GM18519 (cell line): ENCODE measurements at regions not wholly inside any gene's neighbourhood (a gene's known extent, or its start where the extent isn't known, plus 50 kb on each side); places are given as distances from the start of the nearest gene placed in this dataset.

ENCODE experiments used
- ATAC-seq: cut with Tn5 transposase; IDR thresholded peaks from one replicate; pipeline ENCODE4 v1.9.1; 2021; ENCODE audit warnings: mild to moderate bottlenecking, moderate library complexity; ENCODE audit not compliant: unreplicated experiment, low FRiP score

DNA sequence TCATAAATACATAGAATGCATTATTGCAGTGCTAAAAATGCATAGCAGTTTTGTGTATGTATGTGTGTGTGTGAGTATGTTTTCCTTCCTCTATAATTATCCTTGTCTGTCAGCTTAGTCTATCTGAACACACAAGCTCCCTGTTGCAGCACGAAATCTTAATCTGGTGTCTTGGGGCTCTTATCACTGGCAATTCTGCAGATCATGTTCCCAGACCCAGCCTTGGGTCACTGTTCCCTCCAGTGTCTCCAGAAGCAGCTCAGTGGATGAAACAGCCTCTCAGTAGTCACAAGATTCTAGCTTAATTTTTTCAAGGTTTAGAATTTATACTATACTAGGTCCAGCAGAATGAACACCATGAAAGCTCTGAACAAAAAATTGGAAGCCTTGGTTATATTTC, 777.9 kb downstream of the MRPL39 start:
- no peak for ATAC-seq

GRCh38 chr21:24826822-24827221, 780.5 kb downstream of the MRPL39 start:
- ATAC-seq: peak; percentile 50

DNA sequence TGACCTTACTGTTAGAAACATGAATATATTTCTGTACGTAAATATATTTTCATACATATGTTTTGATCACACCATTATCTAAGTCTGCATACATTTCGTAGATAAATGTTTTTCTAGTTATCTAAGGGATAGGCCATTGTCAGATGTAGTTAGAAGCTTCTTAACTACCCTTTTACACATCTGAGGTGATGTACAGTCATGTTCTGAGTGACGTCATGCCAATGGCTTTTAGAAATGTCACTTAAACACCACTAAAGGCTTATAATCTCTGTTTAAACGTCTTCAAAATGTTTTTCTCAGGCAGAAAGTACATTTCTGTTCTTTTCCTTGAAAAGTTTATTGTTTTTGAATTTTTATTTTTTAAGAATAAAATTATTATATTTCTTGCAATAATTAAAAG, 781.9 kb downstream of the MRPL39 start:
- no peak for ATAC-seq

- ATAC-seq: no peak
Observed at GRCh38 chr21:24824209-24824608, 783.1 kb downstream of the MRPL39 start.

GRCh38 chr21:24823247-24823646, 784.0 kb downstream of the MRPL39 start:
- ATAC-seq: no peak

DNA sequence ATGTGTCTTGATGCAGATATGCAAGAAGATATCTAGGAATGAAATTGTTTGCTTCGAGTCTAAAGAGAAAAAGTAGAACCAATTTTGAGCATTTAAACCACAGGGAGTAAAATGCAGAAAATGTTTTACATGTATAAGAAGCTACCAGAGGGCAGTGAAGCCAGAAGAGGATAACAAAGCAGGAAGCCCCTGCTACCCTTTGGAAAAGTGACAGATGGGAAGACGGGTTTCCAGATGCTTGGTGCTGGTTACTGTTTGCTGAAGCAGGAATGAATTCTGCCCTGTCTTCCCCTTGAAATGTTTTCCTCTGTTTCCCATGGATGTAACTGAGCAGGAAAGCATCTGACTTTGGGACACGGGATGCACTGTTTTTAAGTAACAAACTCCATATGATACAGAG, 822.2 kb downstream of the MRPL39 start:
- ATAC-seq: no peak

DNA sequence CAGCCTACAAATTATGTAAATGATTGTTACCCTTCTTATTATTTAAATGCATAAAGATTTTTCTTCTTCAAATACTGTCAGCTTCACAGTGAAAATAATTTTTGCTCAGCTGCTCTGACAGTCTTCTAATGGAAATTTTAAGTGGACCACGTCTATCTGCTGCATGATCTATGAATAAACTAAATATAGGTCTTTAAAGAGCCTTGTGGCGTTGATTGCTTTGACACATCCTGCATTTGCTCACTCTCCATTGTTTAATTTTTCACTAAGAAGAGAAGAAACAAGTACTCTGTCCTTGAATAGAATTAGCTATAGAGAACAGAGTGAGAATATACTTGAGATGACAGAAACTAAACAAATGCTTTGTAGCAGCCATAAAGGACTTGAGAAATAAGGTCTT, 826.1 kb downstream of the MRPL39 start:
- ATAC-seq: no peak

DNA sequence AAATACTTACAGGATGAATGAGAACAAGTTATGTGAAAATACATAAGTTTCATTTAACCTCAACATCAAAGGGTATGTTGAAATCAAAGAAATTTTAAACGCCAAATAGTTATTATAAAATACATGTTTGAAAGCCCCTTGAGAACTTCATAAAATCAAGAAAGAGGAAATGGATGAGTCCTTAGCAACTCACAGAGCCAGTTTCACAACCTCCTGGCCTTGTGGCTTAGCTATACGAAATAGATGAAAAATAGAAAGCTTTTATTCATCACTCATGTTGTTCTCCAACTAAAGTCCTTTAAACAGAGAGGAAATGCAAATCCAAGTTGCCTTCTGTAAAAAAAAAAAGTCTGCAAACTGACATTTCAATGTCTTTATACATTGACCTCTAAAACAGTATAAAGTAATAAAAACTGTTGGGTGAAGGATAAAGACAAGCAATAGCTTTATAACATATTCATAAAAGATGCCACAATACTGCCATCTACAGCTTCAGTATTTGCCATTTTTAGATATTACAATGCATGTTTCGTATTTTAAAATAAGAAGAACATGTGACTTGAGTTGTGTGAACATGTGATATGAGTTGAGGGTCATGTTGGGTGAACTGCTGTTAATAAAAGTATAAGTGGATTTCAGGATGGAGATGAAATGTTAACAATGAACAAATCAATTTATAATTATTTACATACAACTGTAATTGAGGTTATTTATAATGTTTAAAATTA, 847.8 kb downstream of the MRPL39 start:
- no peak for ATAC-seq

DNA sequence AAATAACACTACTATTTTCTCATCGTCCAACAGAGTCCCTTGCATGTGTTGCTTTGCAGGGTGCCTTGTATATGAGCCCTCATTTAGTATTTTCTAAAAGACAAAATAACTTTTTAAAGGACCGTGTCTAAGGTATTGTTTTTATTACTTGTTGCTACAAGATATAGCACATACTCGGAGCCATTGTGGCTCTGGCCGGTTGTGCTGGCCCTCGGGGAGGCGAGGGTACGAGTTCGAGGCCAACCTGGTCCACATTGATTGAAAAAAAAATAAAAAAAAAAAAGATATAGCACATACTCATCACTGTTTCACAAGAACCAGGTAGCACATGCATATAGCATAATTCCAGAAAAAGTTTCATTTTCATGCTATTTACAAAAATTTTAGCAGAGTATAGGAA, 869.2 kb downstream of the MRPL39 start:
- ATAC-seq: no peak

- no peak for ATAC-seq
Observed at GRCh38 chr21:24737296-24737850, 869.9 kb downstream of the MRPL39 start.

DNA sequence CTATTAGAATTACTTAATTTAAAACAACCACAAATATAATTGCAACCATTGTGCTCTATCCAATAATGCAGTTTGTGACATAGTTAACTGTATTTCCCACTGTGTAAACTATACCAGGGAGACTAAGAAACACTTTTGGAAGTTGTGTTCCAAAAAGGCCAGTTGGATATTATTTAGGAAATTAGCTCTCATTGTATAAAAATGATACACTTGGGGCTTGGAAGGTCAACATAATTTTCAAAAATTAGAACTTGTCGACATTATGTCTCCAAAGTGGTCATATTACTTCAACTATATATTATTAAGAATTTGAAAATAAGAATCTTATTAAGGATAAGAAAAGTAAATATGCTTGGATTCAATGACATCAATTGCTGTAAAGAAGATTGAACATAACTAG, 876.6 kb downstream of the MRPL39 start:
- no peak for ATAC-seq

GRCh38 chr21:24729568-24729967, 877.7 kb downstream of the MRPL39 start:
- ATAC-seq: no peak

GRCh38 chr21:24727803-24728440, 879.4 kb downstream of the MRPL39 start:
- no peak for ATAC-seq

DNA sequence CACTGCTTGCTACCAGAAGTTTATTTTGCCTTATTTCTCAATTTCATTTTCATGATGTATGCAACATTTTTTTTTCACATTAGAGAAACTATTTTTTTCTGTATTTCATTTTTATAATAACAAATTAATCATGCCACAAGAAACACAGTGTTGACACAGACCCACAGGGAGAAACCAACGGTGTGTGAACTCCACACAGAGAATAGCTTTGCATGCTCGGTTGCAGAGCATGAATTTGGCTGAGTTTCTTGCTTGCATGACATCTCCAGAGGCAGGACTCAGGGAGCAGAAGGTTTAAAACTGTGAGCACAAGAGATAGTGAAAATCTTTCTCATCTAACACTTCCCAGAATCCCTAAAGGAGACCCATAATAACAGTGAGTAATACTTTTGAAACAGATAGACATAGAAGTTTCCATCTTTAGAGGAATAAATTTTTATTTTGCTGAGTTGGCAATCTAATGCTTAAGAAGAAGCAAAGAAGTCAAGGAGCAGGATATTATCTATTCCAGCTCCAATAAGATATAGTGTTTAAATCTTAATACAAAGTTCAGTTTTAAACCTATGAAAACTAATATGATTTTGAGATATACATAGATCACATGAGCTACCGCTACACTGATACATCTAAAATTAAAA, 890.9 kb downstream of the MRPL39 start:
- no peak for ATAC-seq

- no peak for ATAC-seq
Observed at GRCh38 chr21:24714646-24715200, 892.6 kb downstream of the MRPL39 start.

- ATAC-seq: no peak
Observed at GRCh38 chr21:24705201-24705600, 902.1 kb downstream of the MRPL39 start.

GRCh38 chr21:24693779-24694178, 913.5 kb downstream of the MRPL39 start:
- no peak for ATAC-seq

DNA sequence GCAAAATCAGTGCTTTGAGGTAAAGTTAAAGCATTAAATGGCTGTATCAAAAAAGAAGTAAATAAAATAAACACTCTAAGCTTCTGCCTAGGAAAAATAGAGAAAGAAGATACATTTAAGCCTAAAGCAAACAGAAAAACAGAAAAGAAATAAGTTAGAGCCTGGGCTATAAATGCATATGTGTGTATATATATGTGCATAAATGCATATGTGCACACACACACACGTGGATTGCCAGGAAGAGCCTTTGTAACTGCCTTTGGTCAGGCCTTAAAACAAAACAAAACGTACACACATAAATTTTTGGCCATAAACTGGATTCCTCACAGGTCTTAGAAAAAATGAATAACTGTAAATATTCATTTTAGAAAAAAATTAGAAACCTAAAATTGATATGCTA, 925.8 kb downstream of the MRPL39 start:
- no peak for ATAC-seq

DNA sequence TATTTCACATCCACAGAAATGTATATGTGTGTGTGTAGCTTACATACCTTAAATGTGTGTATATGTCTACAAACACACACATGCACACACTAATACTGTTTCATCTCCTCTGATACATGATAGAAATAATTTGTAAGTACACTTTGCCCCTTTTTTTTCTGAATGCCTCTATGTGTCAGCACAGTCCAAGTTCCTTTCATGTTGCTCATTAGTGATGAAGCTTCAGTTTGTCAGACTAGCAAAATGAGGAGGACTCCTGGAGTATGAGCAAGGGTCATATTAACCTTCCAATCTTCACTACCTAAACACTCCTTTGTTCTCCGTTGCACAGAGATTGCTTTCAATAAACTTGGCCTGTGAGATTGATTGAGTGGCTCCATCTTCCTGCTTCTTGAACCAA, 935.4 kb downstream of the MRPL39 start:
- ATAC-seq: no peak

DNA sequence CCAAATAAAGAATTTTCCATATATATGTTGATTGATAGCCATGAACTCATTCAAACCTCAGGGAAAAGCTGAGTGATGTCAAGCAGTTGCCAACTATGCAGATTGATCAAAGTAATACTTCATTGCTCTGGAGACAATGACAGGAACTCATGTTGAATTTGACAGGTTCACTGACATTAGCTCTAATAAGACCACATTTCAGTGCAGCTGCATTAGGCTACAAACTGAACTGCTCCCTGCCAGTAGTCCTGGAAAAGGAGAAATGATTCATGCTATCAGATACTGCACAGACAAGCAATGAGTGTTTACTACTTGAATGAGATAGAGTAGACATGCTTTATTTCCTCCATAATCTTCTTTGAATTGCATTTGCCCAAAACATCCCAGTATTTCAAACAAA, 948.4 kb downstream of the MRPL39 start:
- ATAC-seq: no peak

DNA sequence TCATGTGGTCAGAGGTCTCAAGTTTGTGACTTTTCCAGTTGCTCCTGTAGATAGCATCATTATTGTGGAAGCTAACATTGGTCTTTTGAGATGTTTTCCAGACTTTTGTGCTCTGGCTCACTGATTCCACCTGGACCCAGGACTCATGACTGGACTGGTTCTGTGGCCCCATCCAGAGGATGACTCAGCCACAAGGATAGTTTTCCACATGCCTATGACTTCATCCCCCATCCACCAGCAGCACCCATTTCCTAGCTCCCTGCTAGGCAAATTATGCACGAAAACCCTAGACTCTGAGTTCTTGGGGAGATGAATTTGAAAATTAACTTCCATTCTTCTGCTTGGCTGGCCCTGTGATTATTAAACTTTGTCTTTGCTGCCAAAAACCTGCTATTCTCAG, 949.3 kb downstream of the MRPL39 start:
- no peak for ATAC-seq
